ENCODE measurements at regions not wholly inside any gene's neighbourhood (a gene's known extent, or its start where the extent isn't known, plus 50 kb on each side); places are given as distances from the start of the nearest gene placed in this dataset.
"Not testable (repeated sequence)": the region's sequence is repeated elsewhere in the genome, so short reads cannot be mapped to it uniquely, and the experiment has no call there.

- not testable (repeated sequence) for TF ChIP-seq EZH2 (IDR thresholded peaks at IDR 0.05; ENCODE audit: borderline replicate concordance, low read length); CTCF (conservative IDR thresholded peaks at IDR 0.05 in 1 of 2, IDR thresholded peaks at IDR 0.05 in 1 of 2; ENCODE audit: extremely low read depth in 1 of 2, insufficient read depth in 1 of 2, low read depth in 1 of 2, low read length in 2 of 2)
Measured at GRCh38 chr6:48371226-48371625, 260.2 kb upstream of the PTCHD4 start.

All from mammary epithelial cell (primary cell).